Peyer's patch (tissue), 4 donors: ENCODE measurements at regions not wholly inside any gene's neighbourhood (a gene's known extent, or its start where the extent isn't known, plus 50 kb on each side); places are given as distances from the start of the nearest gene placed in this dataset.

Source experiments
- POLR2A ChIP-seq, 2 donors: fragments of 450-650 bp; IDR thresholded peaks; one replicate each; pipeline ENCODE4 v1.5.1; 2017; ENCODE audit warnings: antibody characterized with exemption in 2 of 2, mild to moderate bottlenecking in 2 of 2, moderate library complexity in 2 of 2
- TF ChIP-seq, protein P1 (sequence below), 6 experiments: fragments of 450-650 bp in 4 of 6; fragments of 200-600 bp in 2 of 6; sonication (generic) in 1 of 6; IDR thresholded peaks; one replicate each; pipeline ENCODE4 v1.5.1; 2017 to 2019; ENCODE audit warnings: antibody characterized with exemption in 6 of 6, mild to moderate bottlenecking in 3 of 6, moderate library complexity in 1 of 6

DNA sequence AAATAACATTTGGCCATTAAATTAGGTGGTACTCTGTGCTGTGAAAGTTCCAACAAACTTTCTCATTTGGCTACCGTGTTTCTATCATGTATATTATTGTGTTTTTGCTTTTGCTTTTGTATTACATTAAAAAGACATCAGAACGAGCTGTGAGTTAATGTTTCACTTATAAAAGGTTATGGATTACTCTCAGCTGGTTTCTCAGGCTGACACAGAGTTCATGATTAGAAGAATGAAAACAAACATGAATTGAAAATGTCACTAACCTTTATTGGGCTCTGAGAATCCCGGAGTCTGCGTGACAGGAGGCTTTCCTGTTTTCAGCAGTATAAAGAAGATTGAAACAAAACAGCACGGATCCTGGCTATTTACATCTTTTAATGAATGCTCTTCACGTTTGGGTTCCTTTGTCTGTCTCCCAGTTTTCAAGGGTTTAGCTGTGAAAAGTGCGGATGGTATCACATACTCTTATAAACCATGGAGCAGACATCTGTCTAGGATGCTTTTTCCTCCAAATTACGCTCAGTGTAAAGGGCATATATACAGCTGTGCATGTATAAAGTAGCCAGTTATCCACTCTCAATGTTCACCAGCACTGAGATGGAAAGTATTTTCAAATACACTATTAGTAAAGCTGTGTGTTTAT is 153.6 kb downstream of the PTCSC3 start:
- TF ChIP-seq, protein P1, sequence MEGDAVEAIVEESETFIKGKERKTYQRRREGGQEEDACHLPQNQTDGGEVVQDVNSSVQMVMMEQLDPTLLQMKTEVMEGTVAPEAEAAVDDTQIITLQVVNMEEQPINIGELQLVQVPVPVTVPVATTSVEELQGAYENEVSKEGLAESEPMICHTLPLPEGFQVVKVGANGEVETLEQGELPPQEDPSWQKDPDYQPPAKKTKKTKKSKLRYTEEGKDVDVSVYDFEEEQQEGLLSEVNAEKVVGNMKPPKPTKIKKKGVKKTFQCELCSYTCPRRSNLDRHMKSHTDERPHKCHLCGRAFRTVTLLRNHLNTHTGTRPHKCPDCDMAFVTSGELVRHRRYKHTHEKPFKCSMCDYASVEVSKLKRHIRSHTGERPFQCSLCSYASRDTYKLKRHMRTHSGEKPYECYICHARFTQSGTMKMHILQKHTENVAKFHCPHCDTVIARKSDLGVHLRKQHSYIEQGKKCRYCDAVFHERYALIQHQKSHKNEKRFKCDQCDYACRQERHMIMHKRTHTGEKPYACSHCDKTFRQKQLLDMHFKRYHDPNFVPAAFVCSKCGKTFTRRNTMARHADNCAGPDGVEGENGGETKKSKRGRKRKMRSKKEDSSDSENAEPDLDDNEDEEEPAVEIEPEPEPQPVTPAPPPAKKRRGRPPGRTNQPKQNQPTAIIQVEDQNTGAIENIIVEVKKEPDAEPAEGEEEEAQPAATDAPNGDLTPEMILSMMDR (IDR thresholded peaks at IDR 0.05), result no peak
- TF ChIP-seq POLR2A (IDR thresholded peaks at IDR 0.05), result no peak
